ENCODE measurements at regions not wholly inside any gene's neighbourhood (a gene's known extent, or its start where the extent isn't known, plus 50 kb on each side); places are given as distances from the start of the nearest gene placed in this dataset.

GRCh38 chr2:41706286-41706685 is 341.5 kb upstream of the PKDCC start:
- H3K36me3 Mint-ChIP-seq, result no peaks in the 10 kb centered on the region
- no peaks in the 10 kb centered on the region for H3K9me3 ChIP-seq (ENCODE audit: control insufficient read depth in 2 of 3, low read length in 3 of 3)
- peaks cover 2 to 21% (median 6%) of the 10 kb centered on the region in 5 donors for H3K27me3 Mint-ChIP-seq
- no peaks in the 10 kb centered on the region for H3K4me1 ChIP-seq (ENCODE audit: control insufficient read depth in 2 of 2, insufficient read depth in 2 of 2, low read length in 2 of 2)
- peaks cover 0 to 3% (median 0%) of the 10 kb centered on the region in 11 donors for H3K9me3 Mint-ChIP-seq
- H3K36me3 ChIP-seq (ENCODE audit: control insufficient read depth in 2 of 3, insufficient read depth in 3 of 3, low read length in 3 of 3), result no peaks in the 10 kb centered on the region
- H3K27me3 ChIP-seq (ENCODE audit: control insufficient read depth in 2 of 2, insufficient read depth in 2 of 2, low read length in 2 of 2), result no peaks in the 10 kb centered on the region
- no peak overlapping the region for H3K27ac Mint-ChIP-seq
- H3K4me3 ChIP-seq (ENCODE audit: low read length), result no peak overlapping the region
- H3K4me3 Mint-ChIP-seq, result no peak overlapping the region
- CTCF ChIA-PET, result no interaction called here
- H3K27ac ChIP-seq (ENCODE audit: low read depth, low read length), result no peak overlapping the region
- no peaks in the 10 kb centered on the region for H3K4me1 Mint-ChIP-seq
- intact Hi-C loops (cut with micrococcal nuclease), result no loop called here
- DNase-seq (no peak), ATAC-seq (no peak)
- POLR2A ChIA-PET, result no interaction called here

GRCh38 chr2:41707790-41708451 is 339.9 kb upstream of the PKDCC start:
- Histone ChIP-seq H3K36me3 (ENCODE audit: control insufficient read depth in 2 of 3, insufficient read depth in 3 of 3, low read length in 3 of 3) (no peaks in the 10 kb centered on the region), H3K27ac (ENCODE audit: low read depth, low read length) (no peak overlapping the region), H3K27me3 (ENCODE audit: control insufficient read depth in 2 of 2, insufficient read depth in 2 of 2, low read length in 2 of 2) (no peaks in the 10 kb centered on the region), H3K4me1 (ENCODE audit: control insufficient read depth in 2 of 2, insufficient read depth in 2 of 2, low read length in 2 of 2) (no peaks in the 10 kb centered on the region), H3K9me3 (ENCODE audit: control insufficient read depth in 2 of 3, low read length in 3 of 3) (no peaks in the 10 kb centered on the region), H3K4me3 (ENCODE audit: low read length) (no peak overlapping the region)
- H3K4me1 Mint-ChIP-seq, result no peaks in the 10 kb centered on the region
- H3K27me3 Mint-ChIP-seq, result peaks cover 4 to 11% (median 6%) of the 10 kb centered on the region in 5 donors
- no peak overlapping the region for H3K27ac Mint-ChIP-seq
- POLR2A ChIA-PET, result no interaction called here
- no peaks in the 10 kb centered on the region for H3K36me3 Mint-ChIP-seq
- intact Hi-C loops (cut with micrococcal nuclease), result no loop called here
- no peak overlapping the region for H3K4me3 Mint-ChIP-seq
- H3K9me3 Mint-ChIP-seq, result peaks cover 0 to 3% (median 0%) of the 10 kb centered on the region in 11 donors
- ATAC-seq (no peak), DNase-seq (no peak)
- CTCF ChIA-PET, result no interaction called here

GRCh38 chr2:41709702-41710599 is 337.9 kb upstream of the PKDCC start:
- H3K36me3 ChIP-seq (ENCODE audit: control insufficient read depth in 2 of 3, insufficient read depth in 3 of 3, low read length in 3 of 3), result no peaks in the 10 kb centered on the region
- DNase-seq (no peak), ATAC-seq (no peak)
- POLR2A ChIA-PET, result no interaction called here
- Mint-ChIP-seq H3K27me3 (peaks cover 3 to 6% (median 6%) of the 10 kb centered on the region in 5 donors), H3K36me3 (no peaks in the 10 kb centered on the region), H3K4me1 (no peaks in the 10 kb centered on the region), H3K9me3 (peaks cover 0 to 3% (median 0%) of the 10 kb centered on the region in 11 donors), H3K27ac (no peak overlapping the region), H3K4me3 (no peak overlapping the region)
- no peaks in the 10 kb centered on the region for H3K4me1 ChIP-seq (ENCODE audit: control insufficient read depth in 2 of 2, insufficient read depth in 2 of 2, low read length in 2 of 2)
- no peak overlapping the region for H3K4me3 ChIP-seq (ENCODE audit: low read length)
- CTCF ChIA-PET, result no interaction called here
- H3K27ac ChIP-seq (ENCODE audit: low read depth, low read length), result no peak overlapping the region
- H3K9me3 ChIP-seq (ENCODE audit: control insufficient read depth in 2 of 3, low read length in 3 of 3), result no peaks in the 10 kb centered on the region
- intact Hi-C loops (cut with micrococcal nuclease), result no loop called here
- no peaks in the 10 kb centered on the region for H3K27me3 ChIP-seq (ENCODE audit: control insufficient read depth in 2 of 2, insufficient read depth in 2 of 2, low read length in 2 of 2)

GRCh38 chr2:41710944-41711343 is 336.9 kb upstream of the PKDCC start:
- no peak overlapping the region for H3K4me3 Mint-ChIP-seq
- no peaks in the 10 kb centered on the region for H3K9me3 ChIP-seq (ENCODE audit: control insufficient read depth in 2 of 3, low read length in 3 of 3)
- H3K4me3 ChIP-seq (ENCODE audit: low read length), result no peak overlapping the region
- DNase-seq, result no peak
- peaks cover 0 to 5% (median 4%) of the 10 kb centered on the region in 7 donors for H3K4me1 Mint-ChIP-seq
- no peak overlapping the region for H3K27ac ChIP-seq (ENCODE audit: low read depth, low read length)
- no peak overlapping the region for H3K27ac Mint-ChIP-seq
- peaks cover 0 to 3% (median 0%) of the 10 kb centered on the region in 11 donors for H3K9me3 Mint-ChIP-seq
- peaks cover 3 to 6% (median 6%) of the 10 kb centered on the region in 5 donors for H3K27me3 Mint-ChIP-seq
- no peaks in the 10 kb centered on the region for H3K4me1 ChIP-seq (ENCODE audit: control insufficient read depth in 2 of 2, insufficient read depth in 2 of 2, low read length in 2 of 2)
- H3K27me3 ChIP-seq (ENCODE audit: control insufficient read depth in 2 of 2, insufficient read depth in 2 of 2, low read length in 2 of 2), result no peaks in the 10 kb centered on the region
- H3K36me3 Mint-ChIP-seq, result no peaks in the 10 kb centered on the region
- ATAC-seq, result no peak
- ChIA-PET CTCF (no interaction called here), POLR2A (no interaction called here)
- H3K36me3 ChIP-seq (ENCODE audit: control insufficient read depth in 2 of 3, insufficient read depth in 3 of 3, low read length in 3 of 3), result no peaks in the 10 kb centered on the region
- intact Hi-C loops (cut with micrococcal nuclease), result no loop called here

GRCh38 chr2:41711736-41712135 is 336.1 kb upstream of the PKDCC start:
- Histone ChIP-seq H3K4me1 (ENCODE audit: control insufficient read depth in 2 of 2, insufficient read depth in 2 of 2, low read length in 2 of 2) (no peaks in the 10 kb centered on the region), H3K36me3 (ENCODE audit: control insufficient read depth in 2 of 3, insufficient read depth in 3 of 3, low read length in 3 of 3) (no peaks in the 10 kb centered on the region), H3K27ac (ENCODE audit: low read depth, low read length) (no peak overlapping the region), H3K27me3 (ENCODE audit: control insufficient read depth in 2 of 2, insufficient read depth in 2 of 2, low read length in 2 of 2) (no peaks in the 10 kb centered on the region), H3K4me3 (ENCODE audit: low read length) (no peak overlapping the region), H3K9me3 (ENCODE audit: control insufficient read depth in 2 of 3, low read length in 3 of 3) (no peaks in the 10 kb centered on the region)
- POLR2A ChIA-PET, result no interaction called here
- H3K9me3 Mint-ChIP-seq, result peaks cover 0 to 3% (median 0%) of the 10 kb centered on the region in 11 donors
- H3K27me3 Mint-ChIP-seq, result peaks cover 0 to 6% (median 6%) of the 10 kb centered on the region in 5 donors
- no peak overlapping the region for H3K4me3 Mint-ChIP-seq
- no peak overlapping the region for H3K27ac Mint-ChIP-seq
- DNase-seq (no peak), ATAC-seq (no peak)
- CTCF ChIA-PET, result no interaction called here
- no peaks in the 10 kb centered on the region for H3K36me3 Mint-ChIP-seq
- intact Hi-C loops (cut with micrococcal nuclease), result no loop called here
- peaks cover 0 to 8% (median 5%) of the 10 kb centered on the region in 7 donors for H3K4me1 Mint-ChIP-seq

GRCh38 chr2:41716497-41716896 is 331.3 kb upstream of the PKDCC start:
- Histone ChIP-seq H3K9me3 (ENCODE audit: control insufficient read depth in 2 of 3, low read length in 3 of 3) (no peaks in the 10 kb centered on the region), H3K4me3 (ENCODE audit: low read length) (no peak overlapping the region), H3K27ac (ENCODE audit: low read depth, low read length) (no peak overlapping the region), H3K4me1 (ENCODE audit: control insufficient read depth in 2 of 2, insufficient read depth in 2 of 2, low read length in 2 of 2) (no peaks in the 10 kb centered on the region), H3K36me3 (ENCODE audit: control insufficient read depth in 2 of 3, insufficient read depth in 3 of 3, low read length in 3 of 3) (no peaks in the 10 kb centered on the region), H3K27me3 (ENCODE audit: control insufficient read depth in 2 of 2, insufficient read depth in 2 of 2, low read length in 2 of 2) (no peaks in the 10 kb centered on the region)
- Mint-ChIP-seq H3K4me3 (no peak overlapping the region), H3K36me3 (no peaks in the 10 kb centered on the region), H3K4me1 (peaks cover 0 to 18% (median 5%) of the 10 kb centered on the region in 7 donors), H3K27me3 (peaks cover 0 to 4% (median 0%) of the 10 kb centered on the region in 5 donors), H3K27ac (peak overlapping the region in 1 of 9 donors; percentile 35), H3K9me3 (no peaks in the 10 kb centered on the region)
- ChIA-PET POLR2A (no interaction called here), CTCF (no interaction called here)
- ATAC-seq (no peak), DNase-seq (no peak)
- intact Hi-C loops (cut with micrococcal nuclease), result no loop called here
